HG03097 (cell line): ENCODE measurements at regions not wholly inside any gene's neighbourhood (a gene's known extent, or its start where the extent isn't known, plus 50 kb on each side); places are given as distances from the start of the nearest gene placed in this dataset.

ENCODE experiments used
- ATAC-seq: cut with Tn5 transposase; IDR thresholded peaks from one replicate; pipeline ENCODE4 v1.9.1; 2021; ENCODE audit not compliant: unreplicated experiment, low FRiP score

DNA sequence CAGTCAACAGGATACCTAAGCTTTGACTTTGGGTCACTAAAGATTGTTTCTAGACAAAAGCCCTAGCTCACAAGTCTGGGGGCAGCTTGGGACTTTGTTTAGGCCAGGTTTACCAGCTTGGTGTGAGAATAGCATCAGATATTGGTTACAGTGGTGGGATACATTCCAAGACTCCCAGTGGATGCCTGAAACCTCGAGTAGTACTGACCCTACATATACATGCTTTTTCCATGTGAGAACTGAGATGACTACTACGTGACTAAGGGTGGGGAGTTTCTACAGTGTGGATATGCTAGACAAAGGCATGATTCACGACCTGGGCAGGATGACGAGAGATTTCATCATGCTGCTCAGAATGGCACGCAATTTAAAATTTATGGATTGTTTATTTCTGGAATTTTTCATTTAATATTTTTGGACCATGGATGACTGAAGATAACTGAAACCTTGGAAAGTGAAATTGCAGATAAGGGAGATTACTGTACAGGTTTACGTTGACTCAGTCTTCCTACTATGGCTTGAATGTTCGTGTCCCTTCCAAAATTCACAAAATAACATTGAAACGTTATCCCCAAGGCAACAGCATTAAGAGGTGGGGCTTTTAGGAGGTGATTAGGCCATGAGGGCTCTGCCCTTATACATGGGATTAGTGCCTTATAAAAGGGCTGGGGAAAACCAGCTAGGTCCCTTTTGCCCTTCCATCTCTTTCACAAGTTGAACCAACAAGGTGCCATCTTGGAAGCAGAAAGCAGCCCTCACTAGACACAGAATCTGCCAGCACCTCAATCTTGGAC, 50.2 kb upstream of the CTAGE1 start:
- ATAC-seq: no peak

DNA sequence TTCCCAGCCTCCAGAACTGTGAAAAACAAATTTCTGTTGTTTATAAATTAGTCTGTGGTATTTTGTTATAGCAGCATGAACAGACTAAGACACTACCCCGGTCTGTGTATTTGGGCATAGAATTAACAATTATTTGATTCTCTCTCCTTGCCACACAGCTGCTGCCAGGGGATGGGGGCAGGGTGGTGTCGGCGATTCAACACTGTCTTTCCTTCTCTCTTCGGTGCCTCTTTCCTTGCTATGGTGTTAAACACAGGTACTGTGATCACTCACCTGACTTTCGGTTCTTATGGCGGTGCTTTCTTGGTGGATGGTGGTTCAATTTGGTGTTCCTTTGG, 50.8 kb upstream of the CTAGE1 start:
- no peak for ATAC-seq

DNA sequence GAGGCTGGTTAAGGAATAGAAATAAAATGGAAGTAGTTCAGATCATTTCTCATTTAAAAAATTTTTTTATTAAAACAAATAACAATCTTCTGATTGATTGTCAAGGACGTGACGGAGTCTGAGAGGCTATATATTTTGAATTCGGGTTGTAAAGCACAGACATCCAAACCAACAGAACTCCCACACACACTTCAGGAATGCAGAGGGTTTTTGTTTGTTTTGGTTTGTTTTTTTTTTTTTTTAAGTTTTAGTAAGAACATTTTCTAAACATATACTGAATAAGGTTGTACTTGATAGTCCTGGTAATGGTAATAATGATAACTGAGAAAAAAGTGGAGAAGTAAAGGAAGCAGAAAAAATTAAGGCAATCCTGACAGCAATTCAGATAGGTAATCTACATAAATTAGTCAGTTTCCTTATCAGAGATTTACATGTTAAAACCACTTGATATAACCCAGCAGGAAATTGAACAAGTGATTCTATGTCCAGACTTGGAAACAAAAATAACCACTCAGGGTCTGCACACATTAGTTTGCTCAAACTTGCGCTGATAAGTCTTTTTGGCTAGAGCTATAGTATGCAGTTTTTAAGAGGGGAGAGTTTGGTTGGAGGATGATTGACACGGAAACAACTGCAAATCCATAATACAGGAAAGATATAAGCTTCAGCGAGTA, 51.5 kb upstream of the CTAGE1 start:
- no peak for ATAC-seq

DNA sequence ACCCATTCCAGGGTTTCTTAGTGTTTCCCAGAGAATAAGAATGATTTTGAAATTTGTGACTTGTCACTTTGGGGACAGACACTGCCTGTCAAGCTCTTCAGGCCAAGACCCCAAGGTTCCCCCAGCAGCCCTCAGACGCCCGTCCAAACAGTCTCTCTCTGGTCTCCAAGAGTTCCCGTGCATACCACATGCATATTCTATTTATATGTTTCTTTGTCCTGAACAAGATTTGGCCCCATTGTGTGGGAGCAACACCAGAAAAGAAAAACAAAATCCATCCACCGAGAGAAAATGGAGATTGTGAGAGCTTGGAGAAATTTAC, 52.2 kb upstream of the CTAGE1 start:
- ATAC-seq: no peak

DNA sequence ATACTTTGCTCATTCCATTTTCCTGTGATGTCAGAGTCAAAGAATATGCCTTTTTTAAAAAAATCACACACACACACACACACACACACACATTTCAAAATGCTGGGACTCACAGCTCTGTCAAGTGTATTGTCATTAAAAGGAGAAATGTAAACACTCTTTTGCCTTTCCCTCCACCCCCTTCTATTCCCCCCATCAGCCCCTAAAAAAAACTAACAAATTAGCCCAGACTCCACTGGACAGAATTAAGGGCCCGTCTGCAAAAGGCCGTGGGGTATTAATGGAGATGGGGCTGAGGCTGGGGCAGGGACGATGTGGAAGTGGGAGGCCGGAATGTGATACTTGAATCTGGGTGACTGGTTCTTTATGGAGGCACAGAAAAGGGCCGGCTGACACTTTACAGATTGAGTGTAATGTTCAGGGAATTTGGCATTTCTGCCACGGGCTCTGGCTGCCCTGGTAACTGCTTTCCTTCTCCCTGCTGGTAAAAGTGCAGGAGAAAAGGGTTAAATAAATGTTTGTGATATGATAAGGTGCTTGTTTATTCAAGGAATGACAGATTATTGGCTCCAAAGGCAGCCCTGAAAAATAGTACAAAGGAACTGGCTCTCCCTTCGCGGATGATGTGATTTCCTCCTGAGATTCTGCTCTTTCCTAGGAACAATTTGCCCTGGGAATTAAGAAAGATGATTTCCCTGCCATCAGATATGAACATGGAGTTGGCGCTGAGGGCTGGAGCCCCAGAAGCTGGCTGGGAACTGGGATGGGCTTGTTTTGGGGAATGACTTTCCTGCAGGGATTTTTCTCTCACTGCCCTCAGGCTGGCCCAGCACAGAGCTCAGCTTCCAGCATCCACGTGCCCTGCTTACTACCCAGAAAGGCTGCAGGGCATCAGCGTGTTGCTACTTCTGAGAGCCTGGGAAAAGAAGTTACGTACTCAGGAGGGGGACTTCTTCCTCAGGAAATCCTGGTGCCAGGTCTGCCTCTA, 52.8 kb upstream of the CTAGE1 start:
- no peak for ATAC-seq

DNA sequence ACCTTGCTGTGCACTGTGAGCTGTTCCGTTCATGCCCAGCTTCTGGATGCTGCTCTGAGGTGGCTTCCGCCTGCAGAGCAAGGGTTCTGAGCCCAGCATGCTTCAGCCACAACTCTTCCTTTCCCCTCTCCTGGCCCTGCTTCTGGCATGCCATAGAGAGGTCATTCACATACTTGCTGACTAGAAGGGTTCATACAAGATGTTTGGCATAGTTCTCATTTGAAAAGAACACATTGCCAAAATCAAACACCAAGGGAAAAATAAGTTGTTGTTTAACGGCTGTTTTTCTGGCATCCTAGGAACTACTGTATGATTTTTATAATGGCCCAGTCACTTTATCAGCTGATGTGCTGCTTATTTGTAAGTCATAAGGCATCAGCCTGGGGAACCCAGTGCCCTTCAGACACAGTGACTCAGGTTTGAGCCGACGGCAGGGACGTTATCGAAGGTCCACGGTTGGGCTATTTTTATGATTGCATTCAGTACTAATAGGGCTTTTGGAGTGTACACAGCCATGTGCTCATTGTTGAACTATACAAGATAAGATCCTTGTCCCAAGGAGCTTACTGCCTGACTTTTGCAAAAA, 53.9 kb upstream of the CTAGE1 start:
- ATAC-seq: no peak

DNA sequence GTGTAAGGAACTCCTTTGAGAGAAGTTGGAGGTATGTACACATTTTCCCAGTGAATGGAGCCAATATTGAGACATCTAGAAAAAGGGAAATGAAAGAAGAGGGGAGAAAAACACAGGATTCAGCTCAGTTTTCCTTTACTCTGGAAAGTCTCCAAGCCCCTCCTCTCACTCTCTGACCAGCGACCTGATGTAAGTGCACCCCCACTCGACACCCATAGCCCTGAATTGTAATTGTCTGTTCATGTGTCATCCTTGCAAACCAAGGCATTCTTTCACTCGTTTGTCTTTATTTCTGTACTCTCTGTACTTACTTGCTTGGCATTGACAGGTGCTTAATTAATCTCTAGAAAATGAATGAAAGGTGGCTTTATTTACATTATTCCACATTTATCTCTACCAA, 55.7 kb upstream of the CTAGE1 start:
- ATAC-seq: no peak

DNA sequence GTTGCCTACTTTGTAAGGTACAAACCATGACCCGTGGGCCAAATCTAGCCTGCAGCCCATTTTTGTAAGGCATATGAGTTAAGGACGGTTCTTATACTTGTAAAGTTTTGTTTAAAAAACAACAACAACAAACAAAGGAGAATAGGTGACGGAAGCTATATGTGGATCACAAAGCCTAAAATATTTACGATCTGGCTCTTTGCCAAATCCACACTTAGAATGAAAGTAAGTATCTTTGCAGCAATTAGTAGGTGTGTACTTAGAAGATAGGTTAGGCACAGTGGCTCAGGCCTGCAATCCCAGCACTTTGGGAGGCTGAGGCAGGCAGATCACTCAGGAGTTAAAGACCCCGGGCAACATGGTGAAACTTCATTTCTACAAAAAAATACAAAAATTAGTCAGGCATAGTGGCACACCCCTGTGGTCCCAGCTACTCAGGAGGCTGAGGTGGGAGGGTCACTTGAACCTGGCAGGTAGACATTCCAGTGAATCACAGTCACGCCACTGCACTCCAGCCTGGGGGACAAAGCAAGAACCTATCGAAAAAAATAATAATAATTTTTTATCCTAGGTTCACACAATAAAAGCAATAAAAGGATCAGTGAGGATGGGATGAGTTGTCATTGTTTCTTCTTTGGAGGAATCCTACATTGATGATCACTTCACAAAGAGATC, 57.8 kb upstream of the CTAGE1 start:
- no peak for ATAC-seq

DNA sequence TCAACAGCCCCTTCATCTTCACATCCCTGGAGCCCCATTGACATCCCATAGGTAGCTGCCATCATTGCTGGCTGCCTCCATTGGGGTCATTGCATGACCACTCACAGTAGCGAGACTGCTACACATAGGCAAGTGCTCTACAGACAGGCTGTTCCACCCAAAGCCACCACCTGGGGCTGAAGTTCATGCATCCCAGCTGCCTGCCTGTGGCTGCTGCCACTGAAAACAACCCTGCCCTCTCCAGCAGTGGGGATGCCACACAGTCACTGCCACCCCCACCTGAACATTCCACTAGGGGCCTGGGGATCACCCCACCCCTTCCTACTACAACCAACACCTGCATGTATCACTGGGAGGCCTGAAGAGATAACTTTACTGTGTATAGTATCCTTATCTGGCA, 59.5 kb upstream of the CTAGE1 start:
- ATAC-seq: no peak

DNA sequence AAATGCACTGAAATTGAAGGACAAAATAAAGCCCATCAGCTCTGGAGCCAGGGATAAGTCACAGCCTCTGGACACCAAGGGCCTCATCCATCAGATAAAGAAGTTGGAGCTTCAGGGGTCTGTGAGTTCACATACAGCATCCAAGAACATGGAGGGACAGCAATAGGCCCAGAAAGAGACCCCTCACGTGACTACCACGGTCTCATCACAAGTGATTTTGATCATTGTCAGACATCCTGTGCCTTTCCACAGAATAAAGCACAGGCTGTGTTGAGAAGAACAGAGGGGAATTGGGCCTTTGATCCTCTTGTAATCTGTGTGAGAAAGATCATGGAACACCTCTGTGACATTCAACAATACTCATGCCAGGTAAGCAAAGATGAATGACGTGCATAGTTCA, 65.2 kb upstream of the CTAGE1 start:
- ATAC-seq: no peak

DNA sequence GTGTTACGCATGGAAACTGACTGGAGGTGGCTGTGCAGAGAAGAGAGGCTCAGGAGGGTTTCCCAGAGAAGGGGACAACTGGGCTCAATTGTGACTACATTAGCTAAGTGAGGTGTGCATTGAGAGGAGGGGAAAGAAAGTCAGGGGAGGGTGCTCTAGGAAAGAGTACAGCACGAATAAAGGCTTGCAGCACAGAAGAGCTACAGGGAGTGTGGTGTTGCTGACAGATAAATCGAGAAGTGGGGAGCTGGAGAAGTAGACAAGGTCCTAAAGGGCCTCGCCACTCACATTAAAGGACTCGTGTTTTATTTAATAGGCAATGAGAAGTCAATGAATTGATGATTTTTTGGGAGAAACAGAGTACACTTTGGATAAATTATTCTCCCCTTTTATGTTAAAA, 65.7 kb upstream of the CTAGE1 start:
- ATAC-seq: no peak

DNA sequence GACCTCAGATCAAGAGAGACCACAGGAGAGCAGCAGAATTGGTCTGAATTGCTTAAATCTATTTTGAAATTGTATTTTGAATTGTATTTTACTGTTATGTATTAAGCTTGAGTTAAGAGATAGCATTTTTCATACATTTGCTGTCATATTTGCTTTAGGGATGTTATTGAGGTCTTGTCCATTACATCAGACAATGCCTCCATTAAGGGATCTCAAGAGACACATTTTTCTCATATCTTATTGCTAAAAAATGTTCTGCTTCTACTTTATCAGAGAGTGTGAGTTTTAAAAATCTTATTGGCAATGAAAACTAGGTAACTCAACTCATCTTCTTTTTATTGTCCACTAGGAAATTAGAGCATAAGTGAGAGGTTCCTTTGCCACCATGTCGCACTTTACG, 66.8 kb upstream of the CTAGE1 start:
- ATAC-seq: no peak

DNA sequence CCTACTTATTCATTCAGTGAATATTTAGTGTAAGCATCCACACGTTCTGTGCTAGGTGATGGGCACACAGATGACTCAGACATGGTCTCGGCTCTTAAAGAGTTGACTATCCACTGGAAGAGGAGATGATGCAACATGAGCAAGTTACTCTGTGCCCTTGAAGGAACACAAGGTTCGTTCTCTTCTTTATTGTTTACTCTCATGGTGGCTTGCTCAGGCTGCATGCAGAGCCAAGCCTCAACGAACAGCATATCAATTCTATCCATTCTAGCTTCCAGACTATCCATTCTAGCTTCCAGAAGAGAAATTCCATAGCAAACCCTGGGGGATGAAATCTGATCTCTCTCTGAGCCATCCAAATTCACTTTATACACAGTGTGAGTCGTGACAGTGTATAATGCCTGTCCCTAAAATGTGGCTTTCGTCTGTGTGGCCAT, 68.1 kb upstream of the CTAGE1 start:
- ATAC-seq: no peak

DNA sequence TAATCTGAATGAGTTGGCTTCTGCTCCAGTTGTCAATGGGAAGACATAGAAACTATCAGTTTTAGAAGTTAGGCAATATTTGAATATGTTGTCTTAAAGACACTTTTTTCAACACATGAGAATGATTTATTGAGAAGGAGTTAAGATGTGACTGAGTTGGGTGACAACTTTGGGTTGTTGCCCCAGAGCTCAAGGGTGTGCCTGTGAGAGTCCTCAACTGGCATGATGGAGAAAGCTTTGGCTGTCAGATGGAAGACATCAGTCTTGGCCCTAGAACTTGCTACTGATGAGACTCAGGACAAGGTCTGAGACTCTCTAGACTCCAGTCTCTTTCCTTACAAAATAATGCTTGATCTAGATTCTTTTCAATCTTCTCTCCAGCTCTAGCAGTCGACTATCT, 69.0 kb upstream of the CTAGE1 start:
- no peak for ATAC-seq

DNA sequence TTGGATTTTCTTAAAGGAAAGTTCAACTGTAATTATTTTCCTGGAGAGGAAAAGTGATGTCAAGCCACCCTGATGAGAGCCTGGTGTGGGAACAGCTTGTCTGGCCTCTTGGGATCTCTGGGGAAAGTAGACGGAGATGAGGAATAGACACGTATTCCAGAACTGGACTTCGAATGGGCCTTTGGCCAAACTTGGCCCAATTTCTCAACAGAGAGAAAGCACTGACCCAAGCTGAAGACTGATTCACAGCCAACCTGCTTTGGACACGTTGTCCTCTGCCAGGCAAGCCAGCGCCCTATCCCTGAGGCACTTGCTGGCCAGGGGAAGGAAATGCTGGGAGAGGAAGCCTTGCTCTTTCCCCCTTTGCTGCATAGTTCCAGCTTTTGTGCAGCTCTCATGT, 70.8 kb upstream of the CTAGE1 start:
- no peak for ATAC-seq

DNA sequence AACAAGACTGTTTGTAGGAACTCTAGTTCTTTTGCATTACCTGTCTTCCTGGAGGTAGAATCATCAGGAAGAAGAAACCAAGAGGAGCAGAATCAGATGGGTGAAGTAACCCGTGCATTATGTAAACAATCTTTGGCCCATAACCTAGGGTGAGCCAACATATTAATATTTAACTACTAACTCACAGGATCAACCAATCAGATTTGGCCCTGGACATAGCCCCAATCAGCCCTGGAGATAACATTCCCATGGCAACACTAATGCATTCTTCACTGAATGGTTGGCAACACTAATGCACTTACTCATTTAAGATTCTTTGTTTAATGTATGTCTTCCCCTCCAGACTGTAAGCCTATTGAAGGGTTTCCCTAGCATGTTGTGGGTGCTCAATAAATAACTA, 72.0 kb upstream of the CTAGE1 start:
- ATAC-seq: no peak

DNA sequence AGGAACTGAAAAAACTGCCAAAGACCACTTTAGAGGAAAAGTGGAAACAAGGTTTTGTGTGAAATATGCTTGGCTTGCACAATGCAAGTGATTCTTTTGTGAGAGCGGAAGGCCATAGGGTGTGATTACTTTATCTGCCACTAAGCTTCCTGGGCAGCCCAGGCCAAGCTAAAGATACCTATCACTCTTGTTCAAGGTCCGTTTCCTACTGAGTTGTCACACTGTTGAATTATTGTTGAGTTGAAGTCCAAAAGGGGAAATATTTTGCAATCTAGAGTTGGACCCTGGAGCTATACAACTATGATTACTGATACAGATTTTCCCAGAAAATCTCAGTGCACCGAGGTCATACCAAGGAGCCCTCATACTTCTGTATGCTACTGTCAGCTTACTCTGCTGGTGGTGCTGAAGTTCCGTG, 72.7 kb upstream of the CTAGE1 start:
- no peak for ATAC-seq

DNA sequence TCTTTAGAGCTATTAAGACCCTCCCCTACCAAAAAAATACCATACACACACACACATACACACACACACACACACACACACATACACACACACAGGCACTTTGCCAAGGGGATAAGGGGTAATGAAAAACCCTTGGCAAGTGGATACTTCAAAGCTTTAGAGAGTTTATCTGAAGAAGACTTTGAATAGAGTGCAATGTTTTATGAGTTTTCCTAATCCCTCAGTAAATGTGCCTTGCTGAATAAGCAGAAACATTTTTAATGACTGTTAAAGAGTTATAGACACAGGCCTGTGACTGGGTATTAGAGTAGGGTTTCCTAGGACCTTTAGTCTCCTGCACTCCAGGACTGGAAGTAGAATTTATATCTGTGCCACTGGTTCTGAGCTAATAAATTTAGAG, 75.5 kb upstream of the CTAGE1 start:
- ATAC-seq: no peak

DNA sequence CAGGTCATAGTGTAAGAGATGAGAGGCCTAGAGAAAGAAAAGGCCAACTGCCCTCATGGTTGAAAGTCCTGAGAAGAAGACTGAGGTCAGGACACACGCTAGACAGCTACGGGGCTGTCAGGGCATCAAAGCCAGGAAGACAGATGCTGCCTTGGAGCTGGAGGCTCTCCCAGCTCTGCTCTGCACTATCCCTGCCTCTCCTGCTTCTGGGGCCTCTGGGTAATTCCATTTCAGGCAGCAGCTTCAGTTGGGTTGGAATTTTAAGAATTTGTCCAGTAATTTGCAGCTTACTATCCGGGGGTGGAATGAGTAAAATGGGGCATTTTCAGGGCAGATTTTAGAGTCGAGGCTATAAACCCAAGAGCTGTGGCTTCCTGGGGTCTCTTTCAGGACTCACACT, 76.2 kb upstream of the CTAGE1 start:
- ATAC-seq: no peak

DNA sequence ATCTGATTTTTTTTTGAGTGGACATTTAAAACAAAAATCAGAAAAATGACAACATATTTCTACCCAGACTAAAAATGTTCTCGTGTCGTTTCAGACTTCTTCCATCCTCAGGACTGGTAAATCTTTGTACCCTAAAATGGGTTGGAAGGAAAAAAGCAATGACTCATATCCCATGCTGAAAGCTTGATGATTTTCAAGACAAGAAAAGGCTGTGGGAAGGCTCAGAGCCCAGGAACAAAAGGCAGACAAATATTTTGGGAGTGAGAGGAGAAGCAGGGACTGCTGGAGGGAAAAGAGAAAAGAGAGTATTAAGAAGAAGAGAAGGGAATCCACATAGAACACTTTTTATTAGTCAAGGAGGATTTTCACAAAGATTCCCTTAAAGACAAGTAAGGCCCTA, 77.1 kb upstream of the CTAGE1 start:
- no peak for ATAC-seq

DNA sequence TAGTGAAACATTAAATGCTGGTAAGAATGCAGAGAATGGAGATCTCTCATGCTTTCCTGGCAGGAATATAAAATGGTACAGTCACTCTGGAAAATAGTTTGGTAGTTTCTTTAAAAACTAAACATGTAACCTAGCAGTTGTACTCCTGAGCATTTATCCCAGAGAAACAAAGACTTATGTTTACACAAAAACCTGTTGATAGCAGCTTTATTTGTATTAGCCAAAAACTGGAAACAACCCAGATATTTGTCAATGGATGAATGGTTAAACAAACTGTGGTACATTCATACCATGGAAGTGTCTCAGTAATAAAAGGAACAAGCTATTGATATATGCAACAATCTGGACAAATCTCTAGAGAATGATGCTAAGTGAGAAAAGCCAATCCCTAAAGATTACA, 81.7 kb upstream of the CTAGE1 start:
- ATAC-seq: no peak
